ENCODE measurements at regions not wholly inside any gene's neighbourhood (a gene's known extent, or its start where the extent isn't known, plus 50 kb on each side); places are given as distances from the start of the nearest gene placed in this dataset.

GRCh38 chr9:36492865-36493264 is 79.8 kb upstream of the MELK start:
- ChIA-PET CTCF (no interaction called here), POLR2A (ENCODE audit: low non-redundant PET) (no interaction called here)
- TF ChIP-seq CTCF (conservative IDR thresholded peaks at IDR 0.05; ENCODE audit: low read depth, low read length): no peak
- no peak for TF ChIP-seq EZH2 (IDR thresholded peaks at IDR 0.05; ENCODE audit: borderline replicate concordance, low read depth, low read length, poor library complexity, severe bottlenecking)
- Histone ChIP-seq H3K4me1 (ENCODE audit: insufficient read depth, low read length, poor library complexity, severe bottlenecking) (peaks cover 7% of the 10 kb centered on the region), H3K4me3 (ENCODE audit: low read depth, low read length, poor library complexity, severe bottlenecking) (no peak overlapping the region), H3K9me3 (ENCODE audit: low read depth, low read length, poor library complexity, severe bottlenecking) (no peaks in the 10 kb centered on the region), H3K27ac (ENCODE audit: low read depth, low read length, poor library complexity, severe bottlenecking) (no peak overlapping the region), H3K36me3 (ENCODE audit: insufficient read depth, low read length, poor library complexity, severe bottlenecking) (no peaks in the 10 kb centered on the region), H3K27me3 (replicated peaks; ENCODE audit: insufficient read depth, low read depth, low read length, poor library complexity) (no peaks in the 10 kb centered on the region)
- DNase-seq (ENCODE audit: low spot score): no peak
- intact Hi-C loops (cut with micrococcal nuclease; ENCODE audit: unreplicated experiment): no loop called here
- no TSS peak for BruUV-seq (replicated peaks)

GRCh38 chr9:36489453-36489852 is 83.2 kb upstream of the MELK start:
- ChIA-PET POLR2A (ENCODE audit: low non-redundant PET) (no interaction called here), CTCF (no interaction called here)
- intact Hi-C loops (cut with micrococcal nuclease; ENCODE audit: unreplicated experiment): no loop called here
- no peak for DNase-seq (ENCODE audit: low spot score)
- Histone ChIP-seq H3K36me3 (ENCODE audit: insufficient read depth, low read length, poor library complexity, severe bottlenecking) (no peaks in the 10 kb centered on the region), H3K27ac (ENCODE audit: low read depth, low read length, poor library complexity, severe bottlenecking) (no peak overlapping the region), H3K4me3 (ENCODE audit: low read depth, low read length, poor library complexity, severe bottlenecking) (no peak overlapping the region), H3K4me1 (ENCODE audit: insufficient read depth, low read length, poor library complexity, severe bottlenecking) (peaks cover 7% of the 10 kb centered on the region), H3K27me3 (replicated peaks; ENCODE audit: insufficient read depth, low read depth, low read length, poor library complexity) (no peaks in the 10 kb centered on the region), H3K9me3 (ENCODE audit: low read depth, low read length, poor library complexity, severe bottlenecking) (no peaks in the 10 kb centered on the region)
- TF ChIP-seq EZH2 (IDR thresholded peaks at IDR 0.05; ENCODE audit: borderline replicate concordance, low read depth, low read length, poor library complexity, severe bottlenecking) (no peak), CTCF (conservative IDR thresholded peaks at IDR 0.05; ENCODE audit: low read depth, low read length) (no peak)
- no TSS peak for BruUV-seq (replicated peaks)

GRCh38 chr9:36488389-36488756 is 84.3 kb upstream of the MELK start:
- H3K36me3 ChIP-seq (ENCODE audit: insufficient read depth, low read length, poor library complexity, severe bottlenecking): no peaks in the 10 kb centered on the region
- H3K27ac ChIP-seq (ENCODE audit: low read depth, low read length, poor library complexity, severe bottlenecking): peak overlapping the region; percentile 86
- no peak for DNase-seq (ENCODE audit: low spot score)
- no peaks in the 10 kb centered on the region for H3K27me3 ChIP-seq (replicated peaks; ENCODE audit: insufficient read depth, low read depth, low read length, poor library complexity)
- no peaks in the 10 kb centered on the region for H3K9me3 ChIP-seq (ENCODE audit: low read depth, low read length, poor library complexity, severe bottlenecking)
- POLR2A ChIA-PET (ENCODE audit: low non-redundant PET): interaction anchor here (0.6 to 0.7 kb wide), 2 partner anchors 12 to 22 kb away, joined by 4 to 18 read pairs; no protein-coding TSS in a partner anchor
- intact Hi-C loops (cut with micrococcal nuclease; ENCODE audit: unreplicated experiment): no loop called here
- BruUV-seq (replicated peaks): no TSS peak
- H3K4me3 ChIP-seq (ENCODE audit: low read depth, low read length, poor library complexity, severe bottlenecking): peak overlapping the region; percentile 56
- TF ChIP-seq EZH2 (IDR thresholded peaks at IDR 0.05; ENCODE audit: borderline replicate concordance, low read depth, low read length, poor library complexity, severe bottlenecking) (no peak), CTCF (conservative IDR thresholded peaks at IDR 0.05; ENCODE audit: low read depth, low read length) (no peak)
- CTCF ChIA-PET: interaction anchor here (0.6 kb wide), 1 partner anchor 156 kb away, joined by 5 read pairs; no protein-coding TSS in a partner anchor
- H3K4me1 ChIP-seq (ENCODE audit: insufficient read depth, low read length, poor library complexity, severe bottlenecking): peaks cover 7% of the 10 kb centered on the region
